Iris pigment epithelial cell (primary cell): ENCODE measurements at regions not wholly inside any gene's neighbourhood (a gene's known extent, or its start where the extent isn't known, plus 50 kb on each side); places are given as distances from the start of the nearest gene placed in this dataset.

Experiments
- DNase-seq: peaks from one replicate; pipeline ENCODE4 v3.0.0-alpha.2; 2011; ENCODE audit warnings: low read depth

DNA sequence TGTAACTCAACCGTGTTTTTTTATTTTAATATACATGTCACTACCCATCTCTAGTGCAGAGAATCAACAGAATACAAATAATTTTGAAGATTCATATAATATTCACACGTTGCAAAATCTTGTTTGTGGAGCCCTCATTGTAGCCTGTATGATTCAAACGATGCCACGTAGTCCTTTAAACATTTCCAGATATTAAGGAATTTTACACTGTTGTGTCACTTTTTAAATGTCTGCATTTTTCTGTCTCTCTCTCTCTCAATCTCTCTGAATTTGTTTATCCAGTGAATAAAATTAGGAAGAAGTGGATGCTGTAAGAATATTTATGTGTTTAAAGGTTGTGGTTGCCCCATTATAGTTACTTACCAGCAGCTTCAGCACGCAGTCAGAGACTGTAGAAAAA is 262.0 kb downstream of the PAX1 start:
- DNase-seq: no peak

DNA sequence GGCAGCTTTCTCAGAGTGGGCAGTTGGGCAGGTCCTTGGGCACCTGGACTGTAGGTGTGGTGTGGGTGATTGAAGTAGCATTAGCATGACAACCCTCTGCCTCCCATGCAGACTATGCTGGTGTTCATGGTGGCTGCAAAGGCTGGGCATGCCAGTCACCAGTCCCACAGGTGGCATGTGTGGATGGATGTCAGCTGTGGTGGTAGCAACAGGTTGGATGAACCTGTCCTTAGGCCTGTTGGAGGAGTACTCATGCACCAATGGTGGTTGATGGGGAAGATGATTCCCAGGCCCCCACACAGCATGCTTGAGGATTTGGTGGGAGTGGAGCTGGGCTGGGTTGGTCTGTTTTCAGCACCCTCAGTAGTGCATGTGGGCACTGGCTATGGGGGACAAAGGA is 251.1 kb downstream of the PAX1 start:
- DNase-seq: no peak

DNA sequence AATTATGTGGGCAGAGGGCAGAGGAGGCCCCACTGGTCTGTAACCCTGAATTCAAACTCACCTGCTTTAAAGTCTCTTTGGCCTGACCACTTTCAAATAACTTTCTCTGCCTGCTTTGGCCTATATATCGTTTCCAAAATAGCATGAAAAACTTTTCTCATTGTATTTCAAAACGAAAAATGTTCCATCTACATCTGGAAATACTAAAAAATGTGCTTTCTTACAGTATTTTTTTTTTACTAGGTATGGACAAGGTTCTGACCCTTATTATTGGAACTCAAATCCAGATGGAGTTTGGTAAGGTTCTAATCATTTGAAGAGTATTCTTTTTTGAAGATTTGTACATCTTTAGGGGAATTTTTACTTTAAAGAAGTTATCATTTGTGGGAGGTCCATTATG is 241.9 kb downstream of the PAX1 start:
- no peak for DNase-seq

DNA sequence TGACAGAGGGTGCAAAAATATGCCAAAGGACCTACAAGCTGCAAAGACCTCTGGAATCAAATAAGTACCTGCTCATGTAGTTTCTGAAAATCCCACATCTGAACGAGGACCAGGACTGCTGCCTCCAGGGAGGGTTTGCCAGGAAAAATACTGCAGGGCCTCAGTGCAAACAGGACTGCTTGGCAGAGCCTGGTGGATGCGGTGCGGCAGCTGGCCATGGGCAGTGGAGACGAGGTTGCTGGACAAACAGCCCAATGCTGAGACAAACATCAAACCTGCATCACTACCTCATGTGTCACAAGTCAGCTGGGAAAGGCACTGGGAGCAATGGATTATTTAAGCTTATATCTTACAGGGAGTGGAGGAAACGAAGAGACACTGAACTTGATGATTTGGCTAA is 238.8 kb downstream of the PAX1 start:
- DNase-seq: no peak

DNA sequence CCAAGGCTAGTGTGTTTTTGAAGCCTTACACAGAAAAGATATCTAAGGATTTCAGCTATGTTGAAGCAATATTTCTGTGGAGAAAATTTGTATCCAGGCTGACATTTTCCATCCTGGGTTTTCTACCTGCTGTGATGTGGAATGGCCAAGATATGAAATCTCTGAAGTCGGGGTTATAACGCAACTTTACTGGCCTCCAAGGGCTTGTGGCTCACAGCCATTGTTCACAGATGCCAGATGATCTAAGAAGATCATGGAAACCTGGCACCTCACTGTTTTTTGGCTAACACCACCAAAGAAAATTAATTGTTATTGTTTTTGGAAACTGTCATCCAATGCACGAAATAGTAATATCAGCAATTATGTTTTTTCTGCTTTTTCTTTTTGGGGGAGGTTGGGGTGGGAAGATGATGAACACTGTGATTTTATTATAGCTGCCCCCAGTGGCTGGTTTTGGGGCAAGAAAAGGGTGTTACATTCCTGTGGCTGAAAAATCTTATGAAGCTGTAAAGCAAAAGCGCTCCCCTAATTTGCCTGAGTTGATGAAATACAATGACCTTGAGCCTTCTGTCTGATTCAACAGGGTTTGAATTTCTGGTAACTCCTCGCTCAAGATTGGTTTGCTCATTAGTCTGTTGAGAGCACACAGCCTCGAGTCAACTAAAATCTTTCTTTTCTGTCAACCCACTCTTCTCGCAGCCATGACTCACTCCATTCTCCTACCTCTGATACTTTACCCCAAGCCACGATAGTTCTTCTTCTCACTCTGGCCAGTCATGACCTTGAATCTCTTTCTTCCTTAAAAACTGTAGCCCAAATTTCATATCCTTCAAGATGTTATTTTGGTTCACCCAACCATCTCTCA is 236.7 kb downstream of the PAX1 start:
- no peak for DNase-seq

DNA sequence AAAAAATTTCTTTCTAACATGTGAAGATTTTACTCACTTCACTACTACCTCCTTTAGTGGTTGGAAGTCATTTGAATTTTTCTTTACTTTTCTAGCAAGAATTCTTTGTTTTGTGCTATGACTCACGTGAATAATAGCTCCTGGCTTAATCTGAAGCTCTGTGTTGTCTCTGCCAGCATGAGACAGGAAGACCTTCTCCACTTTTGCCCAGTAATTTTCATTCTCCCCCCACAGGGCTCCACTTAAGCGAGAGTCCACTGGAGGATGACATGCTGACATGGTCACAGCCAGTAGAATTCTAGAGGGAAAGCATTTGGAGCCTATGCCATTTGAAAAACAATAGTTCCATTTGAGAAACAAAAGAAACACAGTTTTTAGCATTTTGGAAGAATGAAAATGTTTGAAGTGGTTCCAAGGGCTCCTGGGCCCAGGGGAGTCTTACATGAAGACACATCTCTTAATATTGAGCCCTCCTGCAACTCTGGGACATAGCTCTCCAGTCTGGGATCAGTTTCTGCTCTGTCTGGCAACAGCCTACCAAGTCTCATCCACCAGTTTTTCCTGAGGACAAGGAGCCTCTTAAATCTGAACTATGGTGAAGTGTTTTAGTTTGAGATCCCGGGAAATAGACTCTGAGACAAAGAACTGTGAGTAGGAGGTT is 231.4 kb downstream of the PAX1 start:
- DNase-seq: no peak

DNA sequence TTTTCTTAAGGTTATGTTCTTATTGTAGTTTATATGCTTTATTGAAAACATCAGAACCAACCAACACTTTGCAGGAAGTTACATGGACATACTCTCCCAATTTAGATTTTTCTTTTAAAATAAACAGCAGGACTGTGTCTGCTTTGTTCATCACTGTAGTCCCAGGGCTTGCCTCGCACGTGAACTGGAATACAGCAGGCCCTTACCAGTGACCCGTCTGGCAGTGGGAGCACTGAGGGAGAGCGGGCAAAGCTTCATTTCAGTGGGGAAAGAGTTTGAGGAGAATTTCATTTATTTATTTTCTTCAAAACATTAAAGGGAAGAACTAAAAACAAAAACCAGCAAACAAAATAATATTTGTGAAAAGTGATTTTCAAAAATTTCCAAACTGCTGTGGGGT is 230.8 kb downstream of the PAX1 start:
- no peak for DNase-seq

DNA sequence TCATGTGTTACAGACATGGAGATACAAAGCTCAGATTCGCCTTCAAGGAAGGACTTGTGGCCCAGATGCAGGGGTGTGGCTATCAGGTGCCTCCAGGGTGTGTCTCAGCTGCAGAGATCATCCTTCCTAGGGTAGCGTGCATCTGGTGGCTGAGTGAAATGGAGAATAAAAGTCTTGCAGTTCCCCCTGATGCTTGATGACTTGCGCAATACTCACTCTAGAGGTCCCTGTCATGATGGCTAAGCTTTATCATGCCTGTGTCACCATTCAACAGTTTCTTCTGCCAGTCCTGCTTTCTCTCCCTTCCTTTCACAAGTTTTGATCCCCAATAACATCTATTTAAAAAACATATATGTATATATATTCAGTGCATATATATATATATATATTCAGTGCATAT is 228.1 kb downstream of the PAX1 start:
- no peak for DNase-seq

DNA sequence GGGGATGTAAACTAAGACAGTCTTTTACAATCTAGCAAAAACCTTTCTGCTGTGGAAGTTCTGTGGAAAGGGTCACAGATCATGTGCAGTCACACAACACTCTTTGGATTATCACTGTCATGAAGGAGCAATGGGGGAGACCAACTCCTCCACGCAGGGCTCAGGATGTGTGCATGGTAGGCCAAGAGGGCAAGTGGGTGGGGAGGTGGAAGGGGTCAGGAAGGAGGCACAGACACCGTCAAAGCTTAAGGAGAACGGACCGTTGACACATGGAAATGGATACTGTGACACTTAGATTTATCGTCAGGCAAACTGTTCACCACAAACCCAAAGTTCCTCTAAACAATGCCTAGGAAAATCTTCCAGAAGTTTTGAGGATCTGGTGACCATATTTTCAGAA is 215.8 kb downstream of the PAX1 start:
- DNase-seq: no peak

DNA sequence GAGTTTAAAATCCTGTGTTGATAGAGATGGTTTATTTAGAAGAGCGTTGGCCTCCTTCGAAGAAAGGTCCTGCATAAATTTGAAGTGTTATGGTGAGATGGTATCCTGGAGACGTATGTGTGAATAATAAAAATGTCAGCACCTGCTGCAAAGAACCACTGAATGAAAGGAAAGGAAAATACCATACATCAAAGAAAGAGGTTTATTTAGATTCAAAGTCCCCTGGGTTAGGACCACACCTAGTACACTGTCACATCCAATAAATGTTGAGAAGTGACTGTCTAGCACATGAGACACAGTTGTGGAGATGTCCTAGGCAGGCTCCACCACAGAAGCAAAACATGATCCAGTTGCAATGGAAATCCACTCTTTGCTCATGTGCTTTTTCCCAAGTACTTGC is 214.7 kb downstream of the PAX1 start:
- DNase-seq: no peak

DNA sequence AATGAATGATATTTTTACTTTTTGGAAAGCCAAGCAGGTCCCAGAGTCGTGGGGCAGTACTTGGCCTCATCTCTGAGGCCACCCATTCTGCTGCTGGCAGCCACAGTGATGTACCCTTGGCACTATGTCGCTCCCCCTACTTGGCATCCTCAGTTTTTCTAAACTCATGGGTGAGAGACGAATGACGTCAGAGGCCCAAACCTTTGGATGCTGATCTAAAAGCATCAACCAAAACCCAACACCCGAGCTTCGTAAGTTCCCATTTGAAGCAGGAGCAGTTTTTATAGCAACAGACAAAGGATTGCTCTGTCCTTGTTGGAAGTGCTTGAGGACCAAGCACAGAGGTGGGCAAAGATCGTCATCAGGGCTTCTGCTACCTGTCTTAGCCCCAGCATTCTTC is 212.9 kb downstream of the PAX1 start:
- DNase-seq: no peak

DNA sequence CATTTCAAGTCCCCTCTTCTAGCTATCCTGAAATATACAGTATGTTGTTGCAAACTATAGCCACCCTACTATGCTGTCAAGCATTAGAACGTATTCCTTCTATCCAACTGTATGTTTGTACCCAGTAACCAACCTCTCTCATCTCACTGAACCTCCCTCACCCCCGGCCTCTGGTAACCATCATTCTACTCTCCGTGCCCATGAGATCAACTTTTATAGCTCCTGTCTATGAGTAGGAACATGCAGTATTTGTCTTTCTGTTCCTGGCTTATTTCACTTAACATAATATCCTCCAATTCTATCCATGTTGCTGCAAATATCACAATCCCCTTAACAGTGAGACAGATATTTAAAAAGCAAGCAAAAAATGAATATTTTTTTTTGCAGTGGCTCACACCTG is 196.9 kb downstream of the PAX1 start:
- DNase-seq: no peak

DNA sequence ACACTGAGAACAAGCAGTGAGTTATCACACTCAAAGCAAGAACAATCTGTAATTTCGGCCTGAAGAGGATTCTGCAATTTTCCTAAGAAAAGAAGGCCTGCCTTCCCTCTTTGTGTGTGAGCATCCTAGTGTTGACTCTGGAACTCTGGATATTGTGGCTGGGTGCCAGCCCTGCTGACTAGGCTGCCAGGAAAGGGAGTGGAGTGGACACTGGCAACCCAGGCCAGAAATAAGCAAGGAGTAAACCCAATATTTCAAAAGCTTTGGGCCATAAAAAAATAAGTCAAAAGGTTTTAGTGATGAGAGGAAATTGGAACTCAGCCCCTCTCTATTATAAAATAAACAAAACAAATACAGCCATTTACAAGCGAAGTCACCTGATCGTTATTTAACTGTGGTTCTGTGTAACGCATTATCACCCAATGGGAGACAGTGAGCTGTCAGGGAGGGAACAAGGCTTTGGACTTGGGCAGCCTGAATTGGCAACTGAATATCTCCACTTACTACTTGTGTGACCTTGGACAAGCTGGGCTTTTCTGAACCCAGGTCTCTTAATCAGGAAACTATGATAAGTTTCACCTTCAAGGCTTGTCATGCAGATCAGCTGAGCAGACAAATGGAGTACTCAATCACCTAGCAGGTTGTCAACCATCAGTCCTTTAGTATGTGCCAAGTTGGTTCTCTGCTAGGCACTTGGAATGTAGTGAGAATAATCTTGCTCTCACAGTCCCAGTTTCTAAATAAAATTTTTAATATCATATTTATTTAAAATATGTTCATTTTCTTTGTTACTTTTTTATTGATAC is 196.2 kb downstream of the PAX1 start:
- no peak for DNase-seq

DNA sequence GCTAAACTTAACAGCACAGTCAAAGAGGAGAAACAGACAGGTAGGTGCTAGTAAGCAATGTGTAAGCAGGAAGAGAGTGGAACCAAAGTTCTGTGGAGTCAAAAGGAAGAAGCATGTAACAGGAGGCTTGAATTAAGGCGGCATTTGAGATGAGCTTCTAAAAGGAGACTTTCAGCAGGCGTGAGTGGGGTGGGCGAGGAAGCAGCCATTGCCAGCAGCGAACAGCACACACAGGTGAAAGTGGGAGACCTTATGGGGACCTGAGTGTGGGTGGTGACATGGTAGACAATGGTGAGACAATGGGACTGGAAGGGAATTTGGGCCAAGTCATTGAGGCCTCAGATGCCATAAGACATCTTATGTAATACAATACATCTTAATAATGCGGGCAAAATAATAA is 195.0 kb downstream of the PAX1 start:
- DNase-seq: no peak

DNA sequence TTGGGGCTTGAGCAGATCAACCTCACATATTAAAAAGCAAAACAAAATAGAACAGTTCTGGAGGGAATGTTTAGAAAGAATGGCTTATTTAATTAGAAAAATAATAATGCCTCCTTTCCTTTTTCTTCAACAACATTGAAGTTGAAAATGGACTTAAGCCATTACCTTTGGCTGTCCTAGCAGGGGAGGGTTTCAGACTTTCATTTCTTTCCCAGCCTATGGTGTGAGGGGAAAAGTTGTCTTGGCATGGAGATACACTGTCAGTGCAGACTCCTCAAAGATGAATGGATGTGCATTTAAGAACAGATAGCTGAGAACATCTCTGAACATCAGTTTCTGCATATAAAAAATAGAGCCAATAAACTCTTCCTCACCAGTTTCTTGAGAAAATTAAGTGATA is 169.5 kb downstream of the PAX1 start:
- DNase-seq: no peak

DNA sequence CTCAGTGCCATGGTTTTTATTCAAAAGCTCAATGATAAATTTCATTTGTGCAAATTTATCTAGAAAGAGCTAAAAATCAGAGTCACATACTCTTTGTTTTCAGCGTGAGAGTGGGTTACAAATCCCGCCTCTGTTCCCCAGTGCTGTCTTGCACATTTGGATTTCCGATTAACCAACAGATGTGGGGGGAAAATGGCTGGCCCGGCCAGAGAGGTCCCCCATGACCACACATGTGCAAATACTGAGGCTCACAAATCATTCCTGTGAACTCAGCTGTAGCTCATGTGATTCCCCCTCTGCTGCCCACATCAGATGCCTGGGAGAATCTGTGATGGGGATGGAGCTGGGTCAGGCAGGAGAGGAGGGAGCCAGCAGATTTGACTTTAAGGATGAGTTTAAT is 168.7 kb downstream of the PAX1 start:
- DNase-seq: no peak

DNA sequence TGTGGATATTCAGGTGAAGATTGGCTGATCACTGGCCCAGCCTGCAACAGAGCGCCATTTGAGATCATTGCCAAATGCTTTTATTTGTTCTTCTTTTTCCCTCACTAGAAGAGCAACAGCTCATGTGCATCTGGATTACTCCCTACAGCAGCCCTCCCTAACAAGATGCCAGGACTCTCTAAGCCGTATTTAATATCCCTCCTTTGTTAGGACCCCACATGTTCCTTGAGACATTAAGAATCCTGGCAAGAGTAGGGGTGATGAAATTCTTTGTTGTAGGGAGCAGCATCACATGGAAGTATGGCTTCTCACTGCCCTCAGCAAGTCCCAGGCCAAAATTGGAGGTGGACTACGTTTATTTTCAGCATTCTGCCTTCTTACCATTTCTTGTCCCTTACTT is 167.8 kb downstream of the PAX1 start:
- DNase-seq: no peak

DNA sequence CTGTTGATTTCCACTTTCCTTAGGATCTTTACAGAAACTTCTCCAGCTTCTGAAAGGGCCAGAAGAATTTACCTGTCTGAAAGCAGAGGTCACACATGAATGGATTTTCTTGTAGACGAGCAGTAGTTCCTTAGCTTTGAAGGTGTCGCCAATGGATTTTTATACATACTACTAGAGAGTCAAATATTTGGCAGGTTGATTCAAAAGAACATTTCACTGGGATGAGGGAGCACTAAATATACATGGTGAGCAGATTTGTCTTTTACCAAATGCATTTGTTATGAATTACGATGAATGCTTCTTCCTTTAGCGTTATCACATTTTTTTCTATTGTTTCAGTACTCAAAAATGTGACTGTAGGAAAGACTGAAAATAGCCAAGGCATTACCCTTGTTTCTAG is 162.3 kb downstream of the PAX1 start:
- DNase-seq: no peak

DNA sequence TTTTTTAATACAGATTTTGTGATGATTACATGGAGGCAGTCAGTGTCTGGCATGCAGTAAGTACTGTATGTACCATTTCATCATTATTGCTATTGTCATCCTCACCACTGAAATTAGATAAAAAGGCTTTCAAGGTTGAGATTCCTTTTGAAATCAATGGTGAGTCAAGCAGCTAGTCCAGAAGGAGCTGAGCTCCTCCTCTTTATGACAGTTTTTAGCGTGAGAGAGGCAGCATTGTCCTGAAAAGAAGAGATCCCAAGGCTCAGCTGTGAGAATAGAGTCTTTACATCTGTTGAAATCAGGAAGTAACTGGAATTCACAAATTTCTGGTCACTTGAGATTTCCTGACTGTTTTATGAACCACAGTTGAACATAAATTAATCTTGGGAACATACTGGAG is 161.9 kb downstream of the PAX1 start:
- DNase-seq: no peak

DNA sequence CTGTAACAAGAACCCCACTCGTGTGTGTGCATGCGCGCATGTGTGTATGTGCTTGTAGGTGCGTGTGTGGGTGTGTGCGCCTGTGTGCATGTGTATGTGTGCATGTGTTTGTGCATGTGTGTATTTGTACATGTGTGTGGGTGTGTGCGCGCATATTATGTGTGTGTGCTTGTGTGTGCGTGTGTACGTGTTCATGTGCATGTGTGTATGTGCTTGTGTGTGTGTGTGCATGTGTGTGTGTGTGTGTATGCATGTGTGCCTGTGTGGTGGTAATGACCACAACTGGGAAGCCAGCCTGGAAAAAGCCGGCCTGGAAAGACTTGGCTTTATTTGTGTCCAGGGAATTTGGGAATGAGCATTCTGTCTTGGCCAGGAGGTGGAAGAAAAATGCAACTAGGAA is 157.5 kb downstream of the PAX1 start:
- no peak for DNase-seq

DNA sequence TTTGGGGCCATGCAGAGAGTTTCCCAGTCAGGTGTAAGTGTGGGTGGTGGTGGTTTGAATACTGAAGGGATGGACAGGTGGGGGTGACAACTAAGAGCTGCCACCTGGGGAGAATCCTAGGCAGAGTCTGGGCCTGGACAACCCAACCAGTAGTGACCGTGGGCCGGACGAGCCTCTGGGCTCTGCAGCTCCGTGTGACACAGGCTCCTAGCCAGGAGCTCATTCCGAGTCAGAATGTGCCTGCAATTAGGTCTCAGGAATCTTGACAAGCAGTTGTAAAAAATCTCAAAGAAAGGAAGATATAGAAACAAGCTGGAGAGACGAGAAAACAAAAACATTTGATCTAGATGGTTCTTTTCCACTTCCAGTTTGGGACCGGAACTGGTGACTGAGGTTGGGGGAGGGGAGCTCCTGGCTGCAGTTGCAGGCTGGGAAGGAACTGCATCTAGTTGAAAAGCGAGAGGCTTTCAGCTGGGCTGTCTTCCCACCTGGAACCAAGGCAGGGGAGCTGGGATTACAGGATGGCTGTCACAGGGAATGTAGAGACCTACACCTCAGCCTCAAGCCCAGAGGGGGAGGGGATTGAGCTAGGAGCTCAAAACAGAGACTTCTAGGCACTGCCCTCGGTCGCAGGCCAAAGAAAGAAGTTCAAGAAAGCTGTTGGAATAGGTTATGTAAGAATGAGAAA is 156.9 kb downstream of the PAX1 start:
- no peak for DNase-seq

DNA sequence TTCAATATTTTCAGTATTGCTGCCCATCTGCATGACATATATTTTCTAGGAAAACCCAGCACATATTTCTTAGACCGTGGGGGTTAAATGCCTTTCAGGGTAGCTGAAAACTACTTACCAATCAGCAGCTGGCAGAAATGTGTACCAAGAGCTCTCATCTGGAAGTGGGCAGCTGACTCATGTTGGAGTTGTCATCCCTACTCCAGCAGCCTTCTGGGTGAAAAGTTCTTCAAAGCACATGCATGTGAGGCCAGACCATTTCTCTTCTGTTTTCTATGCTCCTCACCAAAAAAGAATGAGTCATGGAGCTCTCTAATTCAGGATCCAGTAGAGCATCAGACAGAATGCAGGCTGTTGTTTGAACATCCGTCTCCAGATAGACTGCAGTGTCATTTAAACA is 135.5 kb downstream of the PAX1 start:
- DNase-seq: no peak

DNA sequence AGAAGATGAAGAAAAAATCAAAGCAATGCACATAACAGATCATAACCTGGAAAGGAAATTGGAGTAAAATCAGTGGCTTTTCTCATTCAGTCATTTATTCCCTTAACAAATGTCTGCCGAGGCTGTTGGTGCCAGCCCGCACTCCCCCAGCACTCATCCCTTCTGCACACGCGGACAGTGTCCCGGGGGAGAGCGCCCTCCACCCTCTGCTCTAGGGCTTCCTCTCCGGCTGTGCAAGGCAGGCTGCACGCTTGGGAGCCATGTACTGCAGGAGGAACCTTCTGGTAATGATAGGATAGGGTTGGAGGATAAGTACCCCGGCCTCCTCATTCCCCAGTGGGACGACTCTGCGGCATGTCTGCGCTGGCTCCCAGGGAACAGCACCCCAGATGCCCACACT is 134.5 kb downstream of the PAX1 start:
- no peak for DNase-seq
